ENCODE measurements at regions not wholly inside any gene's neighbourhood (a gene's known extent, or its start where the extent isn't known, plus 50 kb on each side); places are given as distances from the start of the nearest gene placed in this dataset.

DNA sequence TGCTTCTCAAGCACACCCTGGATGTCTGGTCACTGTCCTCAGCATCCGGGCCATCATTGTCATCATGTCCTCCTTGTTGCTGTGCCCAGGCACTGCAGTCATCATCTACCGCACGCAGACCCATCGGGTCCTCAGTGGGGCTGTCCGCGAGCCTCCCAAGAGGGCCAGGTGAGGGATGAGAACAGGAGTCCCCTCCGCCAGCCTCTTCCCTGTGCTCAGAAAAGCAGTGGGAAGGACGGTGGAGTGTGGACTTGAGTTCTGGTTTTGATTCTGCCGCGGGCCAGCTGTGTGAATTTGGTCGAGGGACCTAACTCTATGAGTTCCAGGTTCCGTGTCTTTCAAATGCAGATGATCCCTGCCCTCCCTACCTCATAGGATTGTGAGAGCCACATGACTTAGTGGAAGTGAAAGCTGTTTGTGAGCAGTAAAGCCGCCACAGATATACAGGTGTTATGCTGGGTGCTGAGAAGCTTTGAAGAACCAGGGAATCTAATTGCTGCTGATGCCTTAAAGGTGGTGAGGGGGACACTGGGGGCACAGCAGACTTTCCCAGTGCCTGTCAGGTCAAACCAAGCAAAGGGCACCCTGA lies 122.9 kb upstream of the RAP1B start:
- no peak for DNase-seq (ENCODE audit: low read depth)
- TF ChIP-seq CTCF (IDR thresholded peaks at IDR 0.05; ENCODE audit: insufficient read depth, low read depth, low read length), result no peak
- no peak overlapping the region for H3K4me3 ChIP-seq (ENCODE audit: low read depth, low read length)

- DNase-seq (ENCODE audit: low read depth), result no peak
- TF ChIP-seq CTCF (IDR thresholded peaks at IDR 0.05; ENCODE audit: insufficient read depth, low read depth, low read length), result no peak
- no peak overlapping the region for H3K4me3 ChIP-seq (ENCODE audit: low read depth, low read length)
Measured at GRCh38 chr12:68489273-68489672, 121.4 kb upstream of the RAP1B start.

DNA sequence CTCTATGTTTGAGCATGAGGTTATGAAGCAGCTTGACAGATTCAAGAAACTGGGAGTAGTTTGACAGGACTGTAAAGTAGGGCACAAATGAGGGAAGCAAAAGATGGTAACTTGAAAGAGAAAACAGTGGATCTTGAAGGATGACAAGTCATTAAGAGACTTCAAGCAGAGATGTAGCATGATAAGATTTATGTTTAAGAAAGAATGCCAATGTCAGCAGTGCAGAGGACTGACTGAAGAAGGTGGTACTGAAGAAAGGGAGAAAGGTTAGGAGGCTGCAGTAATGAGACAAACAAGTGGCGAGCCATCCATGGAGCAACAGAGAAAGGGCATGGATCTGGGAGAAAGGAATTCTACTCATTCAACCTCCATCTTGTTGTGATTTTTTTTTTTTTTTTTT lies 120.2 kb upstream of the RAP1B start:
- H3K4me3 ChIP-seq (ENCODE audit: low read depth, low read length), result no peak overlapping the region
- no peak for DNase-seq (ENCODE audit: low read depth)
- TF ChIP-seq CTCF (IDR thresholded peaks at IDR 0.05; ENCODE audit: insufficient read depth, low read depth, low read length), result no peak

DNA sequence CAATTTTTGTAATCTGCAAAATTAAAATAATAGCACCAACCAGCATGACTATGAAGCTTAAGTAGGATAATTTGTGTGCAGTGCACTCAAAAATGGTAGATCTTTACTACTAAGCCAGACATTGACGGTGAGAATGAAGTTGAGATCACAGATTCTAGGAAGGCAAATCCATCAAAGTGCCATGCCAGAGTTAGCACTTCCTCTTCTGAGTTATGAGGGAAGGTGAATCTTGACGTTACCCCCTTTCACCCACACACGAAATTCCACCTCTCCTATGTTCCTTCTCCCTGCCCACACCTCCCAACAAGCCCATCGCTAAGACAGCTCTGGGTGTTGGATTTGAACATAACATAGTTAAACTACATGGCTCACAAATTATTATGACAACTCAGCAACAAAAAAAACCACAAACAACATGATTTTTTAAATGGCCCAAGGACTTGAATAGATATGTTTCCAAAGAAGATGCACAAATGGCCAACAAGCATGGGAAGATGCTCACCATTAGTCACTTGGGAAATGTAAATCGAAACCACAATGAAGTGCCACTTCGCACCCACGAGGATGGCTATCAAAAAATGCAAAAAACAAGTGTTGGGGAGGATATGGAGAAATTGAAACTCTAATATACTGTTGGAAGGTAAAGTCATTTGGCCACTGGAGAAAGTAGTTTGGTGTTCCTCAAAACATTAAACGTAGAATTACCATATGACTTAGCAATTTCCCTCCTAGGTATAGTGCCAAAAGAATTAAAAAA lies 119.3 kb upstream of the RAP1B start:
- DNase-seq (ENCODE audit: low read depth), result no peak
- TF ChIP-seq CTCF (IDR thresholded peaks at IDR 0.05; ENCODE audit: insufficient read depth, low read depth, low read length), result no peak
- H3K4me3 ChIP-seq (ENCODE audit: low read depth, low read length), result no peak overlapping the region

DNA sequence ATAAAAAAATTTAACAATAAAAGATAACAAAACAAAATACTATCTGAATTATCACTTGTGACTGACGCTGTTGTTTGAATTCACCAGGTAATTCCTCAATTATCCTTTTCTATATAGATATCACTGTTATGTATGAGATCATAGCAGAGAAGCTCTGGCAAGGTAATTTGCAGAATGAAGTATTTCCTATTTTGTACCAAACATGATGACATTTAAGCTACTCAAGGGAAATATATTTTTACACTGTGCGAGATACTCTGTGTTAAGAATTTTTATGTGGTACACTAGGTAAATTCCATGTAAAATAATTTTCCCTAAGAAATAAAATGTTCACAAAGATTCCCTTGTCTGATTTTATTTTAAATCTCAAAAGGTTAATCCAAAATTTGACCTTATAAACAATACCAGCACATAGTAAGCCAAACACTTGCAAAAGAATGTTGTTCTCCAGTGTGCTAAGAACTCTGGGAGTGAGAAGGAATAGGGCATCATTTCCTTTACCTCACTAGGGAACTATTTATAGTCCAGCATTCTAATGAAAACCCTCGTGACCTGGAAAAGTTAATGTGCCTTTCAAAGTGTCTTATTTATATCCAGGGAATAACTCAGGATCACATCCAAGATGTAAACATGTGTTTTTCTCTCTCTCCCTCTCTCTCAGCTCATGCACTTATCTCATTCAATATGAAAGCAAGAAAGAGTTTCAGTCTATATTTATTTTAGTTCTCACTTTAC lies 115.2 kb upstream of the RAP1B start:
- H3K4me3 ChIP-seq (ENCODE audit: low read depth, low read length), result no peak overlapping the region
- peak; percentile 85 for DNase-seq (ENCODE audit: low read depth)
- no peak for TF ChIP-seq CTCF (IDR thresholded peaks at IDR 0.05; ENCODE audit: insufficient read depth, low read depth, low read length)

- TF ChIP-seq CTCF (IDR thresholded peaks at IDR 0.05; ENCODE audit: insufficient read depth, low read depth, low read length), result no peak
- no peak for DNase-seq (ENCODE audit: low read depth)
- H3K4me3 ChIP-seq (ENCODE audit: low read depth, low read length), result no peak overlapping the region
Measured at GRCh38 chr12:68497107-68497506, 113.6 kb upstream of the RAP1B start.

Data from fibroblast of villous mesenchyme (primary cell).